D721Med (cell line): ENCODE measurements at regions not wholly inside any gene's neighbourhood (a gene's known extent, or its start where the extent isn't known, plus 50 kb on each side); places are given as distances from the start of the nearest gene placed in this dataset.

ENCODE experiments used
- DNase-seq: peaks from one replicate; pipeline ENCODE4 v3.0.0; 2011; ENCODE audit warnings: low spot score; ENCODE audit not compliant: insufficient read length
- FAIRE-seq: peaks from 2 replicates; lab custom pipeline; 2011; peaks lifted over from hg19 to GRCh38; lab: Jason Lieb, UNC
- TF ChIP-seq, protein P1 (sequence below): IDR thresholded peaks from 2 replicates; pipeline ENCODE4 v1.5.1; 2012; ENCODE audit warnings: mild to moderate bottlenecking, control low read depth; ENCODE audit not compliant: insufficient read depth; ENCODE audit errors: missing control alignments

DNA sequence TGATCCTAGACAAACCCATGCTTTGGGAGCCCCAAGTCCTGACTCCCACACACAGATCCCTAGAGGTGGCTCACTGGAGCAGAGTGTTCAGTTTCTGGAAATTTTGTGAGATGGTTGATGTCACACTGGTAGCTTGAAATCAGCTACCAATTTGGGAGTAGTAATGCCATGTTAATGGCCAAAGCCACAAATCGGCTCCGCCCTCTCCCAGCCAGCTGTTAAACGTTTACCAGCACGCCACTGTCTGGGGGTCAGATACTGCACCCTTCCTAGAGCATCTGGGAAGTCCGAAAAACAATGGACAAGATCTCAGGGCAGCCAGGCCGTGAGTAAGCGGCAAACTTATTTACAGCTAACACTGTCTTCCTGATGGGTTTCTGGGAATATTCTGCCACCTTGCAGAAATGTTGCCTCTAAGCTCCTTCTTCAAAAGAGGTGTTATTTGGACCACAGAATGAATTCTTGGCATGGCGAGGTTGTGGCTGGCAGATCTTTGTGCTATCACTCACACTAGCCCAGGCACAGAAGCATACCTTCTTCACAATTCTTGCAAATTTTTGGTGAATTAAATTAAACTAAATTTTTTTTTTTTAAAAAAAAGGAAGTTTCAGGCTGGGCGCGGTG is 60.2 kb upstream of the FZD7 start:
- DNase-seq (no peak), FAIRE-seq (no peak)
- TF ChIP-seq, protein P1, sequence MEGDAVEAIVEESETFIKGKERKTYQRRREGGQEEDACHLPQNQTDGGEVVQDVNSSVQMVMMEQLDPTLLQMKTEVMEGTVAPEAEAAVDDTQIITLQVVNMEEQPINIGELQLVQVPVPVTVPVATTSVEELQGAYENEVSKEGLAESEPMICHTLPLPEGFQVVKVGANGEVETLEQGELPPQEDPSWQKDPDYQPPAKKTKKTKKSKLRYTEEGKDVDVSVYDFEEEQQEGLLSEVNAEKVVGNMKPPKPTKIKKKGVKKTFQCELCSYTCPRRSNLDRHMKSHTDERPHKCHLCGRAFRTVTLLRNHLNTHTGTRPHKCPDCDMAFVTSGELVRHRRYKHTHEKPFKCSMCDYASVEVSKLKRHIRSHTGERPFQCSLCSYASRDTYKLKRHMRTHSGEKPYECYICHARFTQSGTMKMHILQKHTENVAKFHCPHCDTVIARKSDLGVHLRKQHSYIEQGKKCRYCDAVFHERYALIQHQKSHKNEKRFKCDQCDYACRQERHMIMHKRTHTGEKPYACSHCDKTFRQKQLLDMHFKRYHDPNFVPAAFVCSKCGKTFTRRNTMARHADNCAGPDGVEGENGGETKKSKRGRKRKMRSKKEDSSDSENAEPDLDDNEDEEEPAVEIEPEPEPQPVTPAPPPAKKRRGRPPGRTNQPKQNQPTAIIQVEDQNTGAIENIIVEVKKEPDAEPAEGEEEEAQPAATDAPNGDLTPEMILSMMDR = no peak

DNA sequence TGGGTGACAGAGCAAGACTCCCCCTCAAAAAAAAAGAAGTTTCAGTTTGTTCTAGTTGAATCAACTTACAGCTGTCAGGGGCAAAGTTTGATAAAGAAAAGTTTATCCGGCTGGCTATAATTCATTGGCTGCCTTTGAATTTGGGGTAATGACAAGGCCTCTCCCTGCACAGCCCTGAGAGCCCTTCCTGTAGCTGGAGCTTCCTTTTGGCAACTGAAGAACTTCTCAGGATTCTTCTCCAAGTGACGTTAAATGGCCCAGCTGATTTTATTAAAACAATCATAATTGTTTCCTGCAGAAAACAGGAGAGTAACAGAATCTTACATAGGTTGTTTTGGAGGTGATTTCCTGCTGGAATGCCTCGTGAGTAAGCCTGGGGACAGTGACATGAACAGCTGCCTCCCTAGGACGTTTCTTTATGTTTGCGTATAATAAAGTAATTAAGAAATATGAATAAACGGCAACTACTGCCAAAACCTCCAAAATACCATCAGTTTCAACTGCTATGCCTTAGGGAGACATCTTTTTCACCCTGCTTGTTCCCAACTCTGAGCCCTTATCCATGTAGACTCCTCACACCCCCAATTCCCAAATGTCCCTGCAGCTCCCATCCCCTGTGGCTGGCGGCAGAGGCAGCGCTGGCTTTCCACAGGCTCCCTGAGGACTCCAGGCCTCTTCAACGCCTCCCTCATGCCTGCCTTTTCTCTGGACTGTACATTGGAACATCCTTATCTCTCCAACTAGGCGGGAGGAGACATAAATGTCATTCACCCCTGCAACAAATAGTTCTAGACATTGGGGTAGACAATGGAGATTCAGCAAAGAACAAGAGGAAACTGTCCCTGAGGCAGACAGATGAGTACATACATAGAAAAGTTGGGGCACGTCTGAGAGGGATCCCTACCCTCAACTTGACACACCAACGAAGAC is 59.2 kb upstream of the FZD7 start:
- FAIRE-seq (no peak), DNase-seq (no peak)
- TF ChIP-seq, protein P1 = no peak

DNA sequence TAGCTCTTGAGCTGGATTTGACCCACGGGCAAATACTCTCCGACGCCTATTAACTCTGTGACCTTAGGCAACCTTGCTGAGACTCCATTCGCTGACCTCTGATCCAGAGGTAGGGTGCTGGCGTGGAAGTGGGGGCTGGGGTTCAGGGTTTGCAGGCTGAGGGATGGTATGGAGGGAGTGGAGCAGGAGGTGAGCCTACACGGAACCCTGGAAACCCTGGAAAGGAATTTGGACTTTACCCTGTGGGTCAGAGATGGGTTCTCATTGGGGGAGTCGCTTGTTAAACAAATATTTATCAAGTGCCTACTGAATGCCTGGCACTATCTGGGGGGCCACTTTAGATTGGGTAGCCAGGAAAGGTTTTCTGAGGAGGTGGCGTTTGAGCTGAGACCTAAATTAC is 58.2 kb upstream of the FZD7 start:
- no peak for FAIRE-seq
- TF ChIP-seq, protein P1 = no peak
- DNase-seq = no peak

DNA sequence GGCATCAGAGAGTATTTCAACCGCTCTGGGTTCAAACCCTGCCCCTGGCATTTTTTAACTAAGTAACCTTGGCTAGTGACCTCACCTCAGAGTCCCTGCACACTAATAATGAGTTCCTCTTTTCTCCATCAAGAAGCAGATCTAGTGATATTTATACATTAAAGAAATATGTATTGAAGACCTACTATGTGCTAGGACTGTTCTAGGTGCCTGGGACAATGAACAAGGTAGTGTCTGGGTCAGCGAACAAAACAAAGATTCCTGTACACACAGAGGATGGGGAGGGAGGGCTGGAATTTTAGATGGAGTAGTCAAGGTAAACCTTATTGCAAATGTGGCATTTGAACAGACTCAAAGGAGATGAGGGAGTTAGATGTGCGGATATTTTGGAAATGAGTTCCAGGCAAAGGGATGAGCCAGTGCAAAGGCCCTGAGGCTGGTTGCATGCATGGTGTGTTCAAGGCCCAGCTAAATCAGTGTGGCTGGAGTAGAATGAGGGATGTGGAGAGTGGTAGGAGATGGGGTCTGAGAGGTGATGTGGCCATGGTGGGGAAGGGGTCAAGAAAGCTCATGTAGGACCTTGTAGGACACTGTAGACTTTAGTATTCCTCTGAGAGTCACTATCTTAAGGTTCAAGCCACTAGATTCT is 57.6 kb upstream of the FZD7 start:
- TF ChIP-seq, protein P1 = no peak
- no peak for DNase-seq
- no peak for FAIRE-seq

DNA sequence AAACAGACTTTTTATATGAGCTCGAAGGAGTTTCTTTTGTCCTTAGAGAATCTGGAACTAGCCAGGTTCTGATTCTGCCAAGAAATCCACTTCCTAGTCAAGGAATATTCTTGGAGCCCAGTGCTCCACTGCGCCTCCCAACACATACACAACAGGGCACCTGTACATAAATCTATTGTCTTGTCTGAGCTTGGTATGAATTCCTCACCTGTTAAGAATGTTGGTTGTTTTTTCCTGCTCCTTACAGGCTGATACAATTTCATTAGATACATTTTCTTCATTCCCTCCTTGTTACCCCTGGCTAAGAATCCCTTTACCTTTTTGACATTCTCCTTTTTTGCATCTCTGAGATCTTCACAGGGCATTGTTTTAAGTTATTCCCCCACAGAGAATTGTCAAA is 56.0 kb upstream of the FZD7 start:
- no peak for DNase-seq
- TF ChIP-seq, protein P1 = no peak
- no peak for FAIRE-seq

DNA sequence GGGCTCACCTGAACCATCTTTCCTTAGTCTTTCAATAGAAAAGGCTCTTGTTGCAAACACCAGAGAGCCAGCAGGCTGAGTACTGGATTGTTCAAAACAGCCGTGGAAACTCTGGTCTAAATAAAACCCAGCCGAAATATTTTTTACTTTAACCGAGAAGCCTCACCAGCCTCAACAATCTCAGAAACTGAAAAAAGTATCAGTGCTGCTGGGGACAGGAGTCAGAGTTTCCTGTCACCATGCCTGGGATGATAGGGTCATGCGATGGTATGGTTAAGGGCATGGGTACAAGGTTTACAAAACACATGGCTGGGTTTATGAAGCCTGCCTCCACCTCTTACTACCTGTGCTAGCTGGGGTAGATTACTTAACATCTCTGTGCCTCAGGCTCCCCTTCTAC is 55.3 kb upstream of the FZD7 start:
- DNase-seq (no peak), FAIRE-seq (no peak)
- TF ChIP-seq, protein P1 = no peak

DNA sequence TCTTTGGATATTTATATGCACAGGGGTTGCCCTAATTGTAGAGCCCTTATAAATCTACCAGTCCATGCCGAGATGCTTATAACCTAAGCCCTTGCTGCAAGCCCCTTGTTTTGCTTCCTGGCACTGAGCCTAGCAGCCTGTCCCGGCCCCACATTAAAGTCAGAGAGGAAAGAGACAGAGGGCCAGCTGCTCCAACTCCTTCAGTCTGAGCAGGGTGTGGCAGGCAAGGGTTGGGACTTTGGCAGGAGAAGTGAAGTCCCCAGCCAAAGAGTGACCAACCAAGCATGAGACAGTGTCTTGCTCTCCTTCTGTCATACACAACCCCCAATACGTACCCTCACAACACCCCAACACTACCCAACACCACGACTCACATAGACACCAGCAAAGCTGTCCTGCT is 54.7 kb upstream of the FZD7 start:
- FAIRE-seq (no peak), DNase-seq (no peak)
- TF ChIP-seq, protein P1 = no peak
